ENCODE measurements at regions not wholly inside any gene's neighbourhood (a gene's known extent, or its start where the extent isn't known, plus 50 kb on each side); places are given as distances from the start of the nearest gene placed in this dataset.

DNA sequence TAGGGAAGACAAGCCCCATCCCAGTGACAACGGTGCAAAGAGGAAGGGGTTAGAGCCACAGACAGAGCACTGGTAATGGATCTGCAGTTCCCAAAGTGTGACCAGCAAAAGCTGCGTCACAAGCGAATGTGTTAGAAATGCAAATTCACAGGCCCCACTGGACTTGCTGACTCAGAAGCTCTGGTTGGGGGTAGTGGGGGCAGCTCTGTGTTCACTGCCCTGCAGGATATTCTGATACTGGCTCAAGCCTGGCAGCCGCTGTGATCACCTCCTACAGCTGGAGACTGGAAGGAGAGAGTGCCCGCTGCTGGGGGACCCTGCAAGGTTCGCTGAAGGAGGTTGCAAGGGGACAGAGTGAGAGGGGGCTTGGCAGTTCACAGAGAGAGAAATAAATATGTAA, 179.7 kb upstream of the CDH4 start:
- no peak for FAIRE-seq
- DNase-seq (ENCODE audit: insufficient read length, low spot score) = no peak
- TF ChIP-seq CTCF (IDR thresholded peaks at IDR 0.05; ENCODE audit: insufficient read depth, missing control alignments) = no peak

GRCh38 chr20:61073376-61073775, 178.7 kb upstream of the CDH4 start:
- FAIRE-seq (no peak), DNase-seq (ENCODE audit: insufficient read length, low spot score) (no peak)

DNA sequence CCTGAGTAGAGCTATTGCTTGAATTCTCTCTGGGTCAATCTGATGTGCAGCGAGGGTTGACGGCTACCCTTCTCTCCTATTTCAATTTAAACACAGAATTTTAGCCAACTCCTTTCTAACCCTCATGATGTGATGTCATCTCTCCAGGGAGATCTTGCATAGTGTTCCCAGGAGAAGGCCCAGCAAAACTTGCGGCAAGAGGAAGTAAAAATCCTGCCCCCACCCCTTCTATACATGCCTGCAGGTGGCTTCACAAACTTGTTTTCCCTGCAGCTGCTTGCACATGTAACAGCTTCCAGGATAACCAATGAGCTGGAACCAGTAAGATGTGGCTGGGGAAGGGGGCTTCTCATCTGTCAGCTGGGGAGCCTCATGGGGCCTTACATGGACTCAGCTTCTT, 169.3 kb upstream of the CDH4 start:
- TF ChIP-seq CTCF (IDR thresholded peaks at IDR 0.05; ENCODE audit: insufficient read depth, missing control alignments) = no peak
- FAIRE-seq (no peak), DNase-seq (ENCODE audit: insufficient read length, low spot score) (no peak)

More at GRCh38 chr20:61073376-61073775, 178.7 kb upstream of the CDH4 start:
- no peak for TF ChIP-seq CTCF (IDR thresholded peaks at IDR 0.05; ENCODE audit: insufficient read depth, missing control alignments)

DNA sequence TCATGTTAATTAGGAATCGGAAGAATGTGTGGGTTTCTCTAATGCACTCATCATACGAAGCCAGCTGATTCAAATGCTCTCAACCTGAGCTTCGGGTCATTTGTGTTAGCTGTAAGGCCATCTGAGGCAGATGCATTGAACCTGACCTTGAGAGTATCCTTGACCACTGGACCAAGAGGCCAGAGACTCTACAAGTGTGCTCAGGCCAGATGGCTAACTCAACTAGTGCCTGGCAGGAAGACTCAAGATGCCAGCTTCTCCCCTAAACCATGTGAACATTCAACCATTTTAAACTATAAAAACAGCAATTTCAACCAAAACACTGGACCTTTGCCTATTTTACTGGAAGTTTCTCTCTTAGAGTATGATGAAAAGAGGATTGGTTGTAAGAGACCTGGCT, 168.6 kb upstream of the CDH4 start:
- FAIRE-seq (no peak), DNase-seq (ENCODE audit: insufficient read length, low spot score) (no peak)
- TF ChIP-seq CTCF (IDR thresholded peaks at IDR 0.05; ENCODE audit: insufficient read depth, missing control alignments) = no peak

DNA sequence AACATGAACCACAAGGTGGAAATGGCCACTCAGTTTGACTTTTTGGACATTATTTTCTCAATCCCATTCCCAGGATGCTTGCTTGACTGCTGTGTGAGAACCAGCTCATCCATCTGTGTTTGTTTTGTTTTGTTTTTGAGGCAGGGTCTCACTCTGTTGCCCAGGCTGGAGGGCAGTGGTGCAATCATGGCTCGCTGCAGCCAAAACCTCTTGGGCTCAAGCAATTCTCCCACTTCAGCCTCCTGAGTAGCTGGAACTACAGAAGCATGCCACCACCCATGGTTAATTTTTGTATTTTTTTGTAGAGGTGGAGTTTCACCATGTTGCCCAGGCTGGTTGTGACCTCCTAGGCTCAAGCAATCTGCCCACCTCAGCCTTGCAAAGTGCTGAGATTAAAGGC, 166.0 kb upstream of the CDH4 start:
- DNase-seq (ENCODE audit: insufficient read length, low spot score) = no peak
- no peak for FAIRE-seq
- no peak for TF ChIP-seq CTCF (IDR thresholded peaks at IDR 0.05; ENCODE audit: insufficient read depth, missing control alignments)

DNA sequence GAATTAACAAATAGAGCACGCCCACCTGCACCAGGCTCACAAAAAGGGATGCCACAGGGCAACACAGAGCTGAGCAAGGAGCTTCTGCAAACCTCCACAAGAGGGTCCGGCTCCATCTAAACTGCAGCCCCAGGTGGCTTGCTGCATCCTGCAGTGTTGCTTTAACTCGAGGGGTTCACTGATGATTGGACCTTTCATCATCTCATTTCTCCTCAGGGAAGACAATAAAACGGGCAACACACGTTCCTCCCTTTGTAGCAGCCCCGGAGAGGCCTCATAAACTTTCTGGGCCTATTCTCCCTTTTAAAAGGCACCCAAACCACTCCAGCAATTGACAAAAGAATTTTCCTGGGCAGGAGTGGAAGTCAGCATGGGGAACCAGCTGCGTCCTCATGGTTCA, 161.5 kb upstream of the CDH4 start:
- FAIRE-seq (no peak), DNase-seq (ENCODE audit: insufficient read length, low spot score) (no peak)
- no peak for TF ChIP-seq CTCF (IDR thresholded peaks at IDR 0.05; ENCODE audit: insufficient read depth, missing control alignments)

GRCh38 chr20:61092251-61092650, 159.8 kb upstream of the CDH4 start:
- no peak for FAIRE-seq
- no peak for DNase-seq (ENCODE audit: insufficient read length, low spot score)
- no peak for TF ChIP-seq CTCF (IDR thresholded peaks at IDR 0.05; ENCODE audit: insufficient read depth, missing control alignments)

Data from D721Med (cell line).